Suprapubic skin (tissue), 4 donors: ENCODE measurements at regions not wholly inside any gene's neighbourhood (a gene's known extent, or its start where the extent isn't known, plus 50 kb on each side); places are given as distances from the start of the nearest gene placed in this dataset.

Source experiments
- DNase-seq, 2 donors: peaks; one replicate each; pipeline ENCODE4 v3.0.0-alpha.2; 2019; ENCODE audit warnings: low spot score in 2 of 2
- H3K27ac ChIP-seq: fragments of 200-600 bp; sonication (generic); one replicate; pipeline ENCODE4 v1.5.1; 2019
- H3K27me3 ChIP-seq: fragments of 200-600 bp; sonication (generic); one replicate; pipeline ENCODE4 v1.5.1; 2019
- H3K36me3 ChIP-seq: fragments of 200-600 bp; sonication (generic); one replicate; pipeline ENCODE4 v1.5.1; 2019
- H3K4me1 ChIP-seq: fragments of 200-600 bp; sonication (generic); one replicate; pipeline ENCODE4 v1.5.1; 2019
- H3K4me3 ChIP-seq: fragments of 200-600 bp; sonication (generic); one replicate; pipeline ENCODE4 v1.5.1; 2019; ENCODE audit warnings: mild to moderate bottlenecking
- H3K9me3 ChIP-seq: fragments of 200-600 bp; sonication (generic); one replicate; pipeline ENCODE4 v1.5.1; 2019
- CTCF ChIP-seq, 2 donors: fragments of 200-600 bp in 1 of 2; fragments of 450-650 bp in 1 of 2; sonication (generic) in 1 of 2; IDR thresholded peaks; one replicate each; pipeline ENCODE4 v1.5.1; 2016 to 2019; ENCODE audit warnings: antibody characterized with exemption in 2 of 2, mild to moderate bottlenecking in 1 of 2, moderate library complexity in 1 of 2
- EP300 ChIP-seq: sonication (generic); formaldehyde crosslinking; IDR thresholded peaks from one replicate; pipeline ENCODE4 v1.6.1; 2017; ENCODE audit warnings: antibody characterized with exemption
- POLR2A ChIP-seq, 2 donors: fragments of 450-650 bp; IDR thresholded peaks; one replicate each; pipeline ENCODE4 v1.6.1; 2017; ENCODE audit warnings: antibody characterized with exemption in 2 of 2, mild to moderate bottlenecking in 2 of 2, moderate library complexity in 2 of 2
- POLR2AphosphoS5 ChIP-seq, 3 donors: sonication (generic); formaldehyde crosslinking; IDR thresholded peaks; one replicate each; pipeline ENCODE4 v1.6.1; 2017; ENCODE audit warnings: antibody characterized with exemption in 3 of 3
- WGBS: methylation state at CpG from one replicate; pipeline ENCODE4 v1.1.5; 2018; 5-methylcytosine and 5-hydroxymethylcytosine counted together

DNA sequence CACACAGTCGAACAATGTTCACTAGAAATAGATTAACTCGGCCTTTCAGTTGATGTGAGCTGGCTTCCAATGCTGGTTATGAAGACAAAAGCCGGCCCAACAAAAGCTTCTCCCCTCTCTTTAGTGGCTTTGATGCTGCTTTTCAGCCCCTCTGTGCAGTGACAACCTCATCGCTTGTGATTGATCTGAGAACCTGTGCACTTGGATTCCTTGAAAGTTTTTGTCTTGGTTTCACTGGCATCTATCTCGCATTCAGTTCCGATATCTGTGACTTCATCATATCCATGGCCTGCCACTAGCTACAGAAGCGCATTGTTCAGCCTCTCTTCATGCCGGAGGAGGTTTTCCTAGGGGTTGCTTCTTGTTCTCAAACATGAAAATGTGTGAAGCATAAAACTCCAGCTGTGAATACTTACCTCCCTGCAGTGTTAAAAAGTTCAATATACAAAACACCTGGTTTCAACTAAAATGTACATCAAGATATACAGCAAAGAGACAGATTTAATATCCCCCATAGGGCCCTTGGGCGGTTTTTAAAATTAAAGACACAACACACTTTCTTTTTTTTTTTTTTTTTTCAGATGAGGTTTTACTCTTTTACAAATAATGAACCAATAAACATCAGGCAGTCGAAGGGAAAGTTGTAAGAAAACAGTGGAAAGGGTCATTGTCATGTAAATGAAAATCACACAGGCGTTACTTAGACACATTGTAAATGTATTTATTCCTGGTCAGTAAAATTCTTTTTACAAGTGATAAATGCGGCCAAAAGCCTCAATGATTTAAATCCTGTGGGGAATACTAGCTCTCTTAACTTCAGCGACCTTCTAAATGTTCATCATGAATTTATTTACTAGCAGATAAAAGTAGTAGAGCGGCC, 1252.8 kb downstream of the EFNB2 start:
- Histone ChIP-seq H3K27ac (no peak overlapping the region), H3K9me3 (no peaks in the 10 kb centered on the region), H3K4me1 (no peaks in the 10 kb centered on the region), H3K27me3 (no peaks in the 10 kb centered on the region), H3K36me3 (no peaks in the 10 kb centered on the region), H3K4me3 (no peak overlapping the region)
- DNase-seq = no peak
- 86% methylated on average over 14 of the region's 14 CpGs for WGBS
- TF ChIP-seq POLR2A (IDR thresholded peaks at IDR 0.05) (no peak), CTCF (IDR thresholded peaks at IDR 0.05) (no peak), EP300 (no peak), POLR2AphosphoS5 (IDR thresholded peaks at IDR 0.05) (no peak)

GRCh38 chr13:105278943-105279381, 1256.5 kb downstream of the EFNB2 start:
- 77% methylated on average over 4 of the region's 4 CpGs for WGBS

DNA sequence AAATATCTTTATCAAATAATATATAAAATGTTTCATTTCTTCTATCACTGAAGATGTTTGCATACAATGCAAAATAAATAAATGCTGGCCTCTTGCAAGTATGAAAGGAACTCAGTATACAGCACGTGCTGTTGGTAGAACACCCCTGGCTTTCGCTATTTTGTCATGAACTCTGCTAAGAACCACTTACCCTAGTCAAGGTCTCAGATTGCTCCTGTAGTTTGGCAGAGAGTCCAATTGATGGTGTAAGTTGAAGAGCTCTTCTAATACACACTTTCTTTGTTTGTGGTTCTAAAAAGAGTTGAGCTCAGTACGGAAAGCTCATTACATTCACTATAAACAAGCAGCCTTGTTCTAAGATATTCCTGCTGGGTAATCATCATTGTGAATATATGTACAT, 1258.9 kb downstream of the EFNB2 start:
- 88% methylated on average over 3 of the region's 3 CpGs for WGBS
- no peak for TF ChIP-seq POLR2A (IDR thresholded peaks at IDR 0.05)
- TF ChIP-seq EP300 = no peak
- no peak for TF ChIP-seq POLR2AphosphoS5 (IDR thresholded peaks at IDR 0.05)
- no peak for TF ChIP-seq CTCF (IDR thresholded peaks at IDR 0.05)
- Histone ChIP-seq H3K27me3 (no peaks in the 10 kb centered on the region), H3K36me3 (no peaks in the 10 kb centered on the region), H3K27ac (no peak overlapping the region), H3K4me3 (no peak overlapping the region), H3K9me3 (no peaks in the 10 kb centered on the region), H3K4me1 (no peaks in the 10 kb centered on the region)
- DNase-seq = no peak

More at GRCh38 chr13:105278943-105279381, 1256.5 kb downstream of the EFNB2 start:
- Histone ChIP-seq H3K4me1 (no peaks in the 10 kb centered on the region), H3K4me3 (no peak overlapping the region), H3K36me3 (no peaks in the 10 kb centered on the region), H3K9me3 (no peaks in the 10 kb centered on the region), H3K27me3 (no peaks in the 10 kb centered on the region), H3K27ac (no peak overlapping the region)
- TF ChIP-seq CTCF (IDR thresholded peaks at IDR 0.05) = no peak
- no peak for TF ChIP-seq POLR2AphosphoS5 (IDR thresholded peaks at IDR 0.05)
- TF ChIP-seq POLR2A (IDR thresholded peaks at IDR 0.05) = no peak
- TF ChIP-seq EP300 = no peak
- DNase-seq = no peak

- DNase-seq = no peak
- Histone ChIP-seq H3K4me3 (no peak overlapping the region), H3K27me3 (no peaks in the 10 kb centered on the region), H3K27ac (no peak overlapping the region), H3K9me3 (no peaks in the 10 kb centered on the region), H3K36me3 (no peaks in the 10 kb centered on the region), H3K4me1 (no peaks in the 10 kb centered on the region)
- 100% methylated on average over 3 of the region's 6 CpGs for WGBS
- no peak for TF ChIP-seq CTCF (IDR thresholded peaks at IDR 0.05)
- TF ChIP-seq POLR2A (IDR thresholded peaks at IDR 0.05) = no peak
- no peak for TF ChIP-seq POLR2AphosphoS5 (IDR thresholded peaks at IDR 0.05)
- no peak for TF ChIP-seq EP300
Measured at GRCh38 chr13:105273665-105274222, 1261.7 kb downstream of the EFNB2 start.
